T-helper 9 cell (primary cell): ENCODE measurements at regions not wholly inside any gene's neighbourhood (a gene's known extent, or its start where the extent isn't known, plus 50 kb on each side); places are given as distances from the start of the nearest gene placed in this dataset.
"Not testable (repeated sequence)": the region's sequence is repeated elsewhere in the genome, so short reads cannot be mapped to it uniquely, and the experiment has no call there.

ENCODE experiments used
- DNase-seq: peaks from one replicate; pipeline ENCODE4 v3.0.0-alpha.2; 2020

DNA sequence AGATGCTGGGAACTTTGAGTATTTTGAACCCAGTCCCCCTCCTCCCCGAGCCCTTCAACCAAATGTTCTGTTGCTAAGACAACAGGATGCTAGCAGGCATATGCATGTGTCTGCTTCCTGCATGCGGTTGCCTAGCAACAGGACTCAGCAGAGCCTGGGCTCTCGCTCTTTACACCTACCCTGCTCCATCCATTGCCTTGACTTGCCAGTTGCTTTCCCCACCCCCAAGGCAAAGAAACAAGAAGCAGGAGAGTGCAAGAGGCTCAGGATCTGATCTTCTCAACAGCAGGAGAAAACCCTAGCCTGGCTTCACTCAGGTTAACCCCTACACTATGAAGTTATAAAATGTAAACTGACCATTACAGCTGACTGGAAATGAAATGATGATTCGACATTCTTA lies 393.0 kb downstream of the IGSF11 start:
- no peak for DNase-seq

DNA sequence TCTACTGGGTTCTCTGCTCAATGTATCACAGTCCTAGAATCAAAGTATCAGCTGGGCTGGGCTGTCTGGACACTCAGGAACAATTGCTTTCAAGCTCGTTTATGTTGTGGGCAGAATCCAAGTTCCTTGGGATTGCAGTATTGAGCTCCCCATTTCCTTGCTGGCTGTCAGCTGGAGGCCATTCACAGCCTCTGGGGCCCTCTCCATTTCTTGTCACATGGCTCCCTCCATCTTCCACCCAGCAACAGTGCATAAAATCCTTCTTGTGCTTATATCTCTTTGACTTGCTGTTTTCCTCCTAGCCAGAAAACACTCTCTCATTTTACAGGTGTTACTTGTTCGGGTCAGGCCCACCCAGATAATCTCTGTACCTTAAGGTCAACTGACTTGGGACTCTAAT lies 363.5 kb downstream of the IGSF11 start:
- DNase-seq = no peak

DNA sequence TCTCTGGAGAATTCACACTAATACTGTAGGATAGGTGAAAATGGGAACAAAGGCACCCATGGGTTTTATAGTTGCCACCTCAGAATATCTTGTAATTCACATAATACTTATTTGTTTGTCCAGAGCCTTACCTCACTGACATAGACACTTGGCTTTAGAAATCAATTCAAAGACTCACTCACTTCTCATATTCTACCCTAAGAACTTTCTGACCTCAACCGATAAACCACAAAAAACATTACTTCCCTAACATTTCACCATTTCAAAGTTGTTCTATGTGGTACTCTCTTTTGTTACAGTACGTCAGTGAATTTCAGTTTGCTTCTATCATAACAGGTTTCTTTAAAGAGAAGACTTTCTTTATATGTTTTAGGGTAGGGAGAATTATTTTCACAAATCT lies 359.3 kb downstream of the IGSF11 start:
- no peak for DNase-seq

DNA sequence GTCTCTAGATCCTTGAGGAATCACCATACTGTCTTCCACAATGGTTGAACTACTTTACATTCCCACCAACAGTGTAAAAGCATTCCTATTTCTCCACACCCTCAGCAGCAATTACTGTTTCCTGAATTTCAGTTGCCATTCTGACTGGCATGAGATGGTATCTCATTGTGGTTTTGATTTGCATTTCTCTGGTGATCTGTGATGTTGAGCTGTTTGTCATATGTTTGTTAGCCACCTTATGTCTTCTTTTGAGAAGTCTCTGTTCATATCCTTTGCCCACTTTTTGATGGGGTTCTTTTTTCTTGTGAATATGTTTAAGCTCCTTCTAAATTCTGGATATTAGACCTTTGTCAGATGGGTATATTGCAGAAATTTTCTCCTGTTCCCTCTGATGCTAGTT lies 356.0 kb downstream of the IGSF11 start:
- DNase-seq = not testable (repeated sequence)

DNA sequence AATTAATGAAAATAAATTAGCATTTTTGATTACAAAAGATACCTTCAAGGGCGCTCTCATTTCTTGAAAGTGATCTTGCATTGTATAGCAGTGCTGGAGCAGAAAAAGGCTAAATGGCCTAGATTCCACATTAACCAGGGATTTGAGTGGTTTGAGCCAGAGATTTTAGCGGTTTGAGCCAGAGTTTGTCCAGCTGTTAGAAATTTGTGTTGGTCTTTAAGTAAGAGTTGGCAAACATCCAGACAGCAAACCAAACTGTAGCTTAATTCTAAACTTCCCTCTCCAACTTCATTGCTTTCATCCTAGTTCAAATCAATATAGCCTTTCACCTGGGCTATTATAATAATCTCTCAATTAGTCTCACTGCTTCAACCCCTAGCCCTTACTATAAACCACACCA lies 351.7 kb downstream of the IGSF11 start:
- no peak for DNase-seq

DNA sequence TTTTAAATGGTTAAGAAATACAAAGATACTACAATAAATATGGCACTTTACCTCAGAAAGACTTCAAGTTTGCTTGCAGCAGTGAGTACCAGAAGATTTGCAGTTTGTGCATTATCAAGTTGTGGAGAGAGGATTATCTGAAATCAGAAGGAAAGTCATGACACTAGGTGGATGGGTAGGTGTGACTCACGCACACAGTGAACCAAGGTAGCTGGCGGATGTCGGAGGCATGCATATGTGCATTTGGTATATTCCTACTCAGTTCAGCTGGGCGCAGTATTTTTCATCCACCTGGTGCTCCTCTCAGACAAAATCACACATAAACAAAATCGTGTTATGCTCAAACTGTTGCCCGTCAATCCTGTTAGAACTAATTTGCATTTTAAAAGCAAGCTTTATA lies 351.0 kb downstream of the IGSF11 start:
- no peak for DNase-seq

DNA sequence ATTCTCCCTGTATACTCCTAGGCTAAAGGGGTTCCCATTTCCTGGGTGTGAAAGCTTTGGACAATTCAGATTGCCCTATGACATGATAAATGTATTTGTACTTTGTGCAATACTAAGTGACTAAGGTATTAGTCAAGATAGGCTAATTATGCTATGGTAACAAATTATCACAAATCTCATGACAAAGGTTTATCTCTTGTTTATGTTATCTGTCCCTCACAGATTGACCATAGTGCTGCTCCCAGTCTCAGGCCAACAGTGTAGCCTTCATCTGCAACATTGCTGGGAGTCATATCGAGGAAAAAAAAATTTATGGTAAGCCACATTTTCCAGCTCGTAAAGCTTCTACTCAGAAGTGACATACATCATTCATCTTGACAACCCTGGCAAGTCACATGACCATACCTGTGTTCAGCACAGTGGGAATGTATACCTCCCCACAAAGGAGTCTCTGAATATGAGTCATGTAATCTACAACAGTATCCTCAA lies 346.2 kb downstream of the IGSF11 start:
- no peak for DNase-seq

DNA sequence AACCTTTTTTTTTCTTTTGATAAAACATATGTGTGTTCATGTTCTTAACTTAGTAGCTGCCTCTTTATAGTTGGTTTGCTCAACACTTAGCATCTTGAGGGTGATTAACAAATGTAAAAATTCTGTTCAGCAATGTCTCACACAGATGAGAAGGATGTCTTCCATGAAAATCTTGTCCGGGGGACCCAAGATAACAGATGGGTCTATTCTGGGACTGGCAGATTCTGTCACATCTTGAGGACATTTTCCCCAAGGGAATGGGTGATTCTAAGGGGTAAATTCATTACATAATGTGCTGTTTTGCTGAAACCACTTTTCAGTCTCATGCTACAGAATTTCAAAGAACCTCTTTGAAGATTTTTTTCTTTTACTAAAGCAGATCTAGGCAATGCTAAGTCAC lies 342.2 kb downstream of the IGSF11 start:
- no peak for DNase-seq

DNA sequence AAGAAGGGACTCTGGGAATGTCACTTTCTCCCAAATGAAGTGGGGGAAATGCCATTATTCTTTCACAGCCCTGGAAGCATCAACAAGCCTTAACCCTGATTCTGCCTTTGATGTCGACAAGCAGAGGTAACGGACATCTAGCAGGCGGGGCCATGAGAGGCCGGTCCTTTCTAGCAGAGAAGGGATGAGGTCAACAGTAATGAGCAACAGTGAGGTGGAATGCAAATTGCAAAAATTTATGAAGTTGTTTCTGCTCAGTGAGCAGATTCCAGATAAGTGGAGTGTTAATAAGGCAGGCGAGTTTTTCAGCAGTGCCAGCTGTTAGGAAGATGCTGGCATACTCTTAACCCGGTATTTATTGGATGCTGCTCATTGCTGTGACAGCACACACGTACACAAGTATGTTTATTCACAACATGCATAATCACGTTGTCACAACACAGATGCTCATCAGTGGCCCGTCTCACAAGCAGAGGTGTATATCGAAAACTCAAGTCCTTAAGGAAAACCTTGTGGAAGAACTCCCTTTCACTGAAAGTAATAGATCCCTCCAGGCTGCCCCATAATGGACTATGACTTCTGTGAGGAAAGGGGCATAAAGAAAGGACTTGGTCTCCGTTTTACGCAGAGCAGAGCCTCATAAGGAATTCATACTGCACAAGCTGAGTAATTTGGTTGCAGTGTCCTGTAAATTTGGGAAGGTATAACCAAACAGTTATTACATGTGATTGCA lies 329.0 kb downstream of the IGSF11 start:
- no peak for DNase-seq

DNA sequence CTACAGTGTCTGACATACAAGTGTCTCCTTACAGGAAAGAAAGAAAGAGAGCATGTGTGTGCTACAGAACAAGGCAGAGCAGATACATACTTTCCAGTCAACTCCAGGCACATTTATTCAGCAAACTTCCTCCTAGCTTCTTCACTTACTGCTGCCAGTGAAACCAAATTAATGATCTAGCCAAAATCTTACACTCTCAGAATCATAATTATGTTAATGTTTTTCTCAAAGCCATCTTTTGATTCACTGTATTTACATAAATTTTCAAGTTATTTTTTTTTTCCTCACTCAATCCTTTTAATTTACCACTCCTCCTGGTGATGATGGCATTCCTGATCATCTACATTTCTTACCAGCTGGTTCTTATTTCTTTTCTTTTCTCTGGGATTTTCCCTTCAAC lies 326.7 kb downstream of the IGSF11 start:
- no peak for DNase-seq

DNA sequence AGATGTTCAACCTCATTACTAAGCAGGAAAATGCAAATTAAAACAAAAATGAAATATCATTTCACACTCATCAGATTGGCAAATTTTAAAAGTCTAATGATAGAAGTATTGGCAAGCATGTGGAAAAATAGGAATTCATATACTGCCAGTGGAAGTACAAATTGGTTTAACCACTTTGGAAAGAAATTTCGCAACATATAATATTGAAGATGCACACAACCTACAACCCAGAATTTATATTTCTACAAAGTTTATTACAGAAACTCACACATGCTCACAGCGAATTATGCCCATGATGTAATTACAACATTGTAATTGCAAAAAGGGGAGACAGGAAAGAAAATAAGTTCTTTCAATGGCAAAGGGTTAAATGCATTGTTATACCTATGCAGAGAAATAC lies 324.1 kb downstream of the IGSF11 start:
- no peak for DNase-seq

DNA sequence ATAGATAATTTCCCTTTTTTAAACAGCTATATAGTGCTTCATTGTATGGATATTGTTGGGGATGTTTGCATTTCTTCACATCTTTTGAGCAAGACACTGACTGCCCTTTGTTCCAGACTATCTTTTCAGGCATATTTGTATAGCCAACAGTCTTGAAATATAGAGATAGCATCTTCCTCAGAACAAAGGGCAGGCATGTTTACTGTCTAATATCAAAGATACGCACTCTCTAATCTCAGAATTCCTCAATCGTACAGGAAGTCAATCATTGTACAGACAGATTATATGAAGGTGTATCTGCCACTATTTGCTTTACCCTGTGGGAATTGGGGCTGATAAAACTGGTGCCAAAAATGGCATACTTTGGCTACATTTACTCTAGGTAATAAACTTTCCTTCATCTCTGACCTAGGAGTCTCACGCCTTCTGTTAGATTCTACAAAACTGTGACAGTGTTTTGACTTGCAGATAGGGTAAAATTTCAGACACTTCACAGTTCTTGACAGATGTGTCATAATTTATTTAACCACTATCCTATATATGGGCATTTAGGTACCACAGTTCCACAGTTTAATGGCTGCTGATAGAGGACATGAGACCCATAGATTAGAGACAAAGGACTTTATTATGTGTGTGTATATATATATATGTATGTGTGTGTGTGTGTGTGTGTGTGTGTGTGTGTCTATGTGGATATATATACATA lies 321.0 kb downstream of the IGSF11 start:
- no peak for DNase-seq

DNA sequence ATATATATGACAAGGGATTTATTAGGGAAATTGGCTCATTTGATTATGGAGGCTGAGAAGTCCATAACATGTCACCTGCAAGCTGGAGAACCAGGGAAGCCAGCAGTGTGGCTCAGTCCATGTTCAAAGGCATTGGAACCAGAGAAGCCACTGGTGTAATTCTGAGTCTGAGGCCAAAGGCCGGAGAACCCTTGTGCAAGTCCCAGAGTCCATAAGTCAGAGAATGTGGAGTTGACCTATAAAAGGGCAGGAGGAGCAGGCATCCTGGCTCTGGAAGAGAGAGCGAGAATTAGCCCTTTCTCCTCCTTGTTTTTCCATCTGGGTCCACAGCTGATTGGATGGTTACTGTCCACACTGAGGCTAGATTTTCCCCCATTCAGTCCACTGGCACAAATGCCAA lies 319.8 kb downstream of the IGSF11 start:
- DNase-seq = no peak

DNA sequence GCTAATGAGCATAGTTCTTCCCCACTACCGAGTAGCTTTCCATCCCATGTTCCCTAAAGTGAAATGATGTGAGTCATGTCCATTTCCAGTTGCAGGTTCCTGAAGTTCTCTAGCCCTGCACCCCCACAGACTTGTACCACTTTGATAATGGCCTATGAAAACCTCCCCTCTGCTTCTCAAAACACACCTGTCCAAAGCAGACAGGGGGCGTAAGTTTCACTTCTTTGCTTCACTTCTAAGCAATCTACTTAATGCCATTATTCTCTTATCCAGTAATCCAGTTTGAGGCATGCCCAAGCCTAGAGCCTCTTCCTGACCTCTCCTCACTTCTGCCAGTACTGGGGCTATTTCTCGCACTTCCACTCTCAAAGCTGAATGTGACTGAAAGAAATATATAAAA lies 305.1 kb downstream of the IGSF11 start:
- DNase-seq = no peak

DNA sequence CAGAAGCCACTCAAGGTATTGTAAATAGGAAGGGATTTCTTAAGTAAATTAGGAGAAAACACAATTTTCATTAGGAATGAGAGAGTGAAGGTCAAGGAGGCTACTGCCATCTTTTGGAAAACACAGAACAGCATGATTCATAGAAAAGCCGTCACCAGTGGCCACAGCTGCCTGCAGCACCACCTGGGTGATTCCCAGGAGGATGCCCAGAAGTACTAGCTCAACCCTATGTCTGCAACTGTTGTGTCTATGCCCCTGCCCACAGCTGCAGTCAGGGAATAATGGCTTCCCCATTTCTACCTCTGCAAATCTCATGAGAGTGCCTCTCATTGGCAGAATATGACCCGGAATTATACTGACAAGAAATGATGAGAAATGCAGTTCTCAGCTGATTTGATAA lies 300.0 kb downstream of the IGSF11 start:
- no peak for DNase-seq

DNA sequence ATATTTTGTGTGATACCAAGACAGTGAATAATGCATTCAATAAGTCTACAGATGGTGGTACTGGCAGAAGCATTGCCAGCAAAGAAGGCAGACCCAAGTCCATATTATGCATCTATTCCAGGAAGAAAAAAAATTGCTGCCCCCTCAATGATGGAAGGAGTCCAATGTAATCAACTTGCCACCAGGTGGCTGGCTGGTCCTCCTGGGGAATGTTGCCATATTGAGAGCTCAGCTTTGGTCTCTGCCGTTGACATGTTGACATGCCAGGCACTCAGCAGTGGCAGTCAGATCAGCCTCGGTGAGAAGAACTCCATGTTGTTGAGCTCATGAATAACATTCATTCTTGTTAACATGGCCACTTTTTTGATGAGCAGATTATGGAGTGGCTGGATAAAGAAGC lies 298.5 kb downstream of the IGSF11 start:
- DNase-seq = no peak

DNA sequence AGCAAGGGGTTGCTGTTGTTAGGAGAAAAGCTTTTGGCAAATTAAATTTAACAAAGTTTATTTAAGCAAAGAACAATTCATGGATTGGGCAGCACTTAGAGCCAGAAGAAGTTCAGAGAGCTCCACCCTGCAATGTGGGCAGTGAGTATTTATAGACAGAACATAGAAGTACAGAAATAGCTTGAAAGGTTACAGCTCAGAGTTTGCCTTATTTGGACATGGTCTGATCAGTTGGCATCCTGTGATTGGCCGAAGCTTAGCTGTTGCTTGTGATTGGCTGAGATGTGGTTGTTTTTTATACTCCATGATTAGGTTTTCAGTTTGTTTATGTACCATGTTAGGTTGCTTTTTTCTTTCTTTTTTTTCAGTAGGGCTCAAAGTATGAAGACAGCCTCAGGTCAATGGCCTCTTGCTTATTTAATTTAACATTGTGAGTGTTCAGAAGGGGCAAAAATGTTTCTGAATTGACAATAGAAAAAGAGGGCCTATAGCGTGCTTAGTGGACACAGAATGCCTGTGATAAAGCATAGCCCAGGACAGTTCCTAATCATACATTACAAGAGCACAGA lies 293.8 kb downstream of the IGSF11 start:
- DNase-seq = no peak

DNA sequence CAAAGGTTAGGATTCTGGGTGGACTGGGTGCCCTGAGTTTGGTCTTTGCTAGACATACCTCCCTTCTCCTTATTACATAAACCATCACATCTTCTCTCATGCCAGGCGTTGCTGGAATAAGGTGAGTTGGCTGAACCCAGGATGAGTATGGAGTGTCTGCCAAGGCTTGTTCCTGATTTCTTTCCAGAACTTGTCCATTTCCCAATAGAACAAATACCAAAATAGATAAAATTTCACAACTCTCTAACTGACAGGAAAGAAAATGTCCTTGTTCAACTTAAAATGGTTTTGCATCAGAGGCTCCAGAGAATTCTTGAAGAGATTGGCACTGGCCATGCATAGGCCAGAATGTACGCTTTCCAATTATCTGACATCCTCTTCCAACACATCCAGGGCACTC lies 291.9 kb downstream of the IGSF11 start:
- no peak for DNase-seq

DNA sequence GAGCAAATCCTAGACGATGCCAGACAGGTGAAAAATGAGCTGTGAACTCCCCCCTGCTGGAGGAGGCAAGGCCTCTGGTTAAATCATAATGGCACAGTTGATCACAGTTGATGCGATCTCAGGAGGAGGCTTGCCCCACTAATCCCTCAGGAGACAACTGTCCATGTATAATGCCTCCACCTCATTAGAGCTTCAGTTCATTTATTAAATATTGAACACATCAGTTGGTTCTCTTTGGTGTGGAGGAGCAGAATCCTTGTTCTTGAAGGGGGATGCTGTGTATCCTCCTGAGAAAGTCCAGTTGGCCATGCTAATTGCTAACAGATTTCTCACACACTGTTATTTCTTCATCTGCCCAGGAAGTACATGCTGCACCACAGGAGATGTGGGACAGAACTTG lies 290.5 kb downstream of the IGSF11 start:
- no peak for DNase-seq

DNA sequence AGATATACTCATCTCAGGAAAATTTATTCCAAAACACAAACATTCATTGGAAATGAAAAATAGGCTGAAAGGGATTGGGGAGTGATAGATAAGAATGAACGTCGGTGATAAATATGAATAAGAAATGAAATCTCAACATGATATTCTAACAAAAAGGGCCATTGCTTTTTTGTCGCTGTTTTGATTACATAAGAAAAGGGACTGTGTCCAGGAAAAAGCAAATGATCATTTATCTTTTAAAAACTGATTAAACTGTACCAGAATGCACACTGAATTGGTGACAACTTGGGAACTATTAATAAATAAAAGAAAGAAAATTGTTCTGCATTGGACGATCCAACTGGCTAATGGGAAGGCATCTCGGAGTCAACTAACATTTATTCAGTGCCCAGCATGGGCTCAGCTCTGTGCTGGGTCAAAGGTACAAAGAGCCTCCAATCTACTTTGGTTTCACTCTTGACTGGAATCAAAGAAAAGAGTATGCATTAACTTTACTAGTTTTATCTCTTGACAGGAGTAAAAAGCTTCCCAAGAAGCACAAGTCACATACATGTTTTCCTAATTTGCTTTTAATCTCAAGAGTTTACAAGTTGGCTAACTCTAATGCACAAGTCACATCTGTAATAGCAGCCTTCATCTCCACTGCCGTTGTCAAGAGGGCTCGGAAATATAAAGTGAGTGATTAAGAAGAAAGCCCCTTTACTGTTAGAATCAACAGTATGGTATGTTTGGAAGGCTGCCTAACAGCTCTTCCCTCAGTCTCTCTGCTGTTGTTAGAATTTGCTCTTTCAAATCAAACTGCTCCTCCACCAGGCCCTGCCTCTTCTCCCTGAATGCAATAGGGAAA lies 280.0 kb downstream of the IGSF11 start:
- no peak for DNase-seq

DNA sequence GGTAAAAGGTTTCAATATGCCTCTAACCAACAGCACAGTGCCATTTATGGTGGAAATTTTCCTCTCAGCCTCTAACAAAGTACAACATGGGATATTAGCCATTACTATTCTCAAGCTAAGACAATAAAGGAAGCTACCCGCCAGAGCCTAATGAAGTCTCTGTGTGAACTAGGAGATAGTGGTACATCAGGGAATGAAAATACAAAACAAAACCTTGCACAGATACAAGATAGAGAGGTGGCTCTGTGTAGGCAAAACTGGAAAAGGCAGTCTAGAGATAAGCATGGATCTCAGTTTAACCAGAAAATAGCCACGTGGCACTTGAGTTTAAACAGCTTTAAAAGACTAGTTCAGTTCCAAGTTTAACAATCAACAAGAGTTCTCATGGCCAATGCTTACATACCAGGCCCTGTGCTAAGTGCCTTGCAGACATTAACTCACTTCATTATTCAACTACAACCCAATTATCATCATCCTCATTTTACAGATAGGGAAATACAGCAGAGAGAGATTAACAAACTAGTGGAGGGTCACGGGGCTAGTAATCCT lies 279.3 kb downstream of the IGSF11 start:
- DNase-seq = no peak

DNA sequence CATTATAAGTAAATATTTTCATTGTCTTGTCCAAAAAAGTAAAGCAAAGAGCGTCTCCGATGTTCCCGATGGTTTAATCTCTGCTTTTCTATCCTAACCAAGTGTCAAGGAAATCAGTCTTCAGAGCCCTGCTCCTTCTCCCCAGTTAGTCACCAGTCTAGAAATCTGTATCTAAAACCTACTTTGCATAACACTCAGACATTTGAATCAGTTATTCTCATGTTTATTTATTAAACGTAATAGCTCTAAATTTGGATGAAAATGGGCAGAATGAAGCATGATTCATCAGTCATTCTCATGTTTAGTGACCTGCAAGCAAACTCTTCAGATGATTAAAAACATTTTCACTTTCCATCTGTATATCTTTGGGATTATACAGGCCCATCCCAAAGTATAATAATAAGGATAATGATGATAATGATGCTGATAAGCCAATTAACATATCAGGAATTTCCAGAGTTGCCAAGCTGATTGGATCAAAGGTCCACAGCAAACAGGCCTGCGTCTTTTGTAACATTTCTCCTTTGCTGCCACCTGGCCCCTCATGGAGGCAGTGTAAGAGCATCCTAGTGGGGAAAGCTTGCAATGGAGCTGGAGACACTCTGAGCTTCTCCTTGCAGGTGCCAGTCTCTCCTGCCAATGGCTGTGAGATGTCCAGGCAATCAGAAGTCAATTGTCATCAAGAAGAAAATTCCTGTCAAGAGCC lies 273.9 kb downstream of the IGSF11 start:
- DNase-seq = no peak

DNA sequence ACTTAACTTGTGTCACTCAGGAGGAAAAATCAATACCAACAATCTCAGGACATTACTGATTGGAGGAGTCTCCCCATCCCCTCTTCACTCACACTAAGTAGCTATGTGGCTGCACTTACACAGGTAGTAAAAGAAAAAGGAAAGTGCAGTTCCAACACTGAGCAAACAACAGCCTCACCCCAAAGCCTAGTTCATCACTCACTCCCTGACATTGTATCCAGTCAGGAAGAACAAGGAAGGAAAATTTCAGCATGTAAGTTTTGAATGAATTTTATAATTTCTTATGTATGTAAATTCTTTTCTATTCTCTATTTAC lies 273.4 kb downstream of the IGSF11 start:
- no peak for DNase-seq
